Fibroblast of mammary gland (primary cell): ENCODE measurements at regions not wholly inside any gene's neighbourhood (a gene's known extent, or its start where the extent isn't known, plus 50 kb on each side); places are given as distances from the start of the nearest gene placed in this dataset.

Experiments used
- DNase-seq: peaks from one replicate; pipeline ENCODE4 v3.0.0-alpha.2; 2010; ENCODE audit warnings: low read depth
- H3K4me3 ChIP-seq: 2 replicates; pipeline ENCODE4 v1.5.1; 2011; ENCODE audit warnings: low read depth, mild to moderate bottlenecking, low read length, moderate library complexity; ENCODE audit not compliant: control insufficient read depth
- CTCF ChIP-seq: conservative IDR thresholded peaks from 2 replicates; pipeline ENCODE4 v1.5.1; 2011; ENCODE audit warnings: low read depth, low read length, inconsistent platforms; ENCODE audit not compliant: control insufficient read depth, insufficient read depth

- no peak overlapping the region for H3K4me3 ChIP-seq
- no peak for TF ChIP-seq CTCF
- DNase-seq, result no peak
Observed at GRCh38 chr7:45979275-45980180, 58.5 kb upstream of the IGFBP3 start.

GRCh38 chr7:45978731-45979211 lies 57.7 kb upstream of the IGFBP3 start:
- no peak overlapping the region for H3K4me3 ChIP-seq
- TF ChIP-seq CTCF, result no peak
- no peak for DNase-seq

GRCh38 chr7:45978010-45978681 lies 57.1 kb upstream of the IGFBP3 start:
- DNase-seq, result peak; percentile 95
- no peak overlapping the region for H3K4me3 ChIP-seq

GRCh38 chr7:45977256-45977780 lies 56.2 kb upstream of the IGFBP3 start:
- TF ChIP-seq CTCF, result no peak
- H3K4me3 ChIP-seq, result no peak overlapping the region
- DNase-seq, result no peak

More at GRCh38 chr7:45978010-45978681, 57.1 kb upstream of the IGFBP3 start:
- TF ChIP-seq CTCF, result no peak

GRCh38 chr7:45976485-45976856 lies 55.4 kb upstream of the IGFBP3 start:
- H3K4me3 ChIP-seq, result no peak overlapping the region
- no peak for DNase-seq
- TF ChIP-seq CTCF, result no peak

- TF ChIP-seq CTCF, result no peak
- DNase-seq, result no peak
- no peak overlapping the region for H3K4me3 ChIP-seq
Observed at GRCh38 chr7:45975847-45976484, 54.9 kb upstream of the IGFBP3 start.
